ENCODE measurements at regions not wholly inside any gene's neighbourhood (a gene's known extent, or its start where the extent isn't known, plus 50 kb on each side); places are given as distances from the start of the nearest gene placed in this dataset.

DNA sequence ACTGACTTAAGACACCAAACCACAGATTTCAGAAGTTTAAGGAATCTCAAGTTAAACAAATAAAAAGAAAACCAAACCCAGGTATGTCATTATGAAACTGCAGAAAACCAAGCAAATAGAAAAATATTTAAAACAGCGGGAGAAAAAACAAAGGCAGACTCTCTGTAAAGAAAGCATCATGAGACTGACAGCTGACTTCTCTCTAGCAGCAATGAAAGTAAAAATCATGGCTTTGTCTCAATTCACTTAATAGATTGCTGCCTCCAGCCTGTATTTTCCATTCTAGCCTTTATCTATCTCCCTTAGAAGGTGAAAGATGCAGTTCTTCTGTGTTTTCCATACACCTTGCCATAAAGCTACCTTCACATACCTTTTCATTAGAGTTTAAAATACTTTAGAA, 131.1 kb upstream of the IPO5 start:
- H4K5ac ChIP-seq (ENCODE audit: insufficient read length, low read depth, low read length) = no peak overlapping the region
- H3K27me3 ChIP-seq (replicated peaks in 1 of 4; ENCODE audit: control insufficient read depth in 3 of 4, extremely low read depth in 1 of 4, insufficient read depth in 3 of 4, low read length in 3 of 4) = no peaks in the 10 kb centered on the region
- no peak overlapping the region for H3K23ac ChIP-seq (ENCODE audit: insufficient read length)
- no peaks in the 10 kb centered on the region for H3K79me1 ChIP-seq (ENCODE audit: low read depth, low read length)
- no peak overlapping the region for H3K4me3 ChIP-seq (ENCODE audit: extremely low read depth in 1 of 4, insufficient read depth in 2 of 4, low read depth in 3 of 4, low read length in 4 of 4)
- no peak overlapping the region for H3K9ac ChIP-seq (replicated peaks in 1 of 4; ENCODE audit: extremely low read depth in 1 of 4, low read depth in 3 of 4, low read length in 3 of 4)
- no peak overlapping the region for H2AFZ ChIP-seq (ENCODE audit: low read length)
- H3K79me2 ChIP-seq (ENCODE audit: control insufficient read depth in 1 of 2, insufficient read depth in 2 of 2, low read length in 2 of 2) = no peaks in the 10 kb centered on the region
- H3K4ac ChIP-seq (replicated peaks; ENCODE audit: insufficient read length, low read depth, low read length) = no peak overlapping the region
- no peak overlapping the region for H3K14ac ChIP-seq (ENCODE audit: insufficient read length)
- no peak overlapping the region for H4K91ac ChIP-seq (replicated peaks; ENCODE audit: insufficient read length, low read length)
- no peak overlapping the region for H2BK120ac ChIP-seq (replicated peaks; ENCODE audit: low read depth, low read length)
- H2AK5ac ChIP-seq (ENCODE audit: low read depth, low read length) = no peak overlapping the region
- FAIRE-seq = no peak
- no peaks in the 10 kb centered on the region for H3K36me3 ChIP-seq (ENCODE audit: control insufficient read depth in 2 of 4, insufficient read depth in 4 of 4, low read length in 3 of 4)
- no peak overlapping the region for H3K27ac ChIP-seq (ENCODE audit: low read depth, low read length)
- no peaks in the 10 kb centered on the region for H3K23me2 ChIP-seq (ENCODE audit: low read depth, low read length)
- no peak for DNase-seq (ENCODE audit: low read depth in 1 of 2, low spot score in 2 of 2)
- H3K18ac ChIP-seq (ENCODE audit: extremely low read depth, low read length) = no peak overlapping the region
- H3K4me2 ChIP-seq (ENCODE audit: insufficient read depth in 1 of 2, low read depth in 2 of 2, low read length in 2 of 2) = no peak overlapping the region
- ChIA-PET POLR2A (ENCODE audit: partially characterized antibody) (no interaction called here), CTCF (ENCODE audit: partially characterized antibody) (no interaction called here)
- H4K8ac ChIP-seq (ENCODE audit: extremely low read depth, insufficient read depth, low read length) = no peak overlapping the region
- H3K56ac ChIP-seq (replicated peaks; ENCODE audit: insufficient read length, low read depth, low read length) = no peak overlapping the region
- 89% methylated on average over 1 of the region's 1 CpG; no CpG with 5 or more reads in 1 of the 2 experiments for WGBS, 2 experiments (ENCODE audit: extremely low coverage in 1 of 2, insufficient coverage in 1 of 2, insufficient read length in 1 of 2, insufficient replicate concordance in 2 of 2, low coverage in 1 of 2, low lambda C conversion rate in 2 of 2, missing lambda C conversion rate in 1 of 2)
- H3K4me1 ChIP-seq (replicated peaks in 1 of 4; ENCODE audit: control insufficient read depth in 3 of 4, insufficient read depth in 4 of 4, low read length in 3 of 4) = no peaks in the 10 kb centered on the region
- H2BK20ac ChIP-seq (ENCODE audit: low read length) = no peak overlapping the region
- H2BK5ac ChIP-seq (ENCODE audit: low read depth, low read length) = no peak overlapping the region
- H2BK15ac ChIP-seq (ENCODE audit: low read length) = no peak overlapping the region
- H2BK12ac ChIP-seq (ENCODE audit: low read depth, low read length) = no peak overlapping the region
- H4K20me1 ChIP-seq (replicated peaks in 1 of 2; ENCODE audit: control insufficient read depth in 1 of 2, insufficient read depth in 2 of 2, low read length in 2 of 2) = no peaks in the 10 kb centered on the region
- no peaks in the 10 kb centered on the region for H3K9me3 ChIP-seq (ENCODE audit: insufficient read depth in 2 of 2, low read depth in 1 of 2, low read length in 1 of 2)
- TF ChIP-seq TEAD4 (IDR thresholded peaks at IDR 0.05; ENCODE audit: low read depth, low read length) (no peak), ASH2L (IDR thresholded peaks at IDR 0.05; ENCODE audit: low read length) (no peak), JUN (IDR thresholded peaks at IDR 0.05; ENCODE audit: low read depth, low read length) (no peak), CHD1 (IDR thresholded peaks at IDR 0.05; ENCODE audit: low read depth, low read length) (no peak), RAD21 (IDR thresholded peaks at IDR 0.05 in 1 of 2, conservative IDR thresholded peaks at IDR 0.05 in 1 of 2; ENCODE audit: low read depth in 2 of 2, low read length in 2 of 2) (no peak), NANOG (IDR thresholded peaks at IDR 0.05; ENCODE audit: insufficient read depth, low read depth, low read length, poor library complexity, severe bottlenecking) (no peak), BRCA1 (IDR thresholded peaks at IDR 0.05; ENCODE audit: low read depth, low read length) (no peak), GTF2F1 (IDR thresholded peaks at IDR 0.05; ENCODE audit: borderline replicate concordance, low read depth, low read length) (no peak), KDM1A (IDR thresholded peaks at IDR 0.05; ENCODE audit: borderline replicate concordance, low read length) (no peak), KDM4A (IDR thresholded peaks at IDR 0.05; ENCODE audit: low read depth, low read length, severe bottlenecking) (no peak), EZH2 (IDR thresholded peaks at IDR 0.05; ENCODE audit: low read depth, low read length, severe bottlenecking) (no peak), RBBP5 (IDR thresholded peaks at IDR 0.05; ENCODE audit: borderline replicate concordance, low read depth, low read length) (no peak), CREB1 (IDR thresholded peaks at IDR 0.05) (no peak), SUZ12 (IDR thresholded peaks at IDR 0.05; ENCODE audit: low read length) (no peak)
- TF ChIP-seq, protein P1, sequence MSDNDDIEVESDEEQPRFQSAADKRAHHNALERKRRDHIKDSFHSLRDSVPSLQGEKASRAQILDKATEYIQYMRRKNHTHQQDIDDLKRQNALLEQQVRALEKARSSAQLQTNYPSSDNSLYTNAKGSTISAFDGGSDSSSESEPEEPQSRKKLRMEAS (IDR thresholded peaks at IDR 0.05) = no peak
